ENCODE measurements at regions not wholly inside any gene's neighbourhood (a gene's known extent, or its start where the extent isn't known, plus 50 kb on each side); places are given as distances from the start of the nearest gene placed in this dataset.

DNA sequence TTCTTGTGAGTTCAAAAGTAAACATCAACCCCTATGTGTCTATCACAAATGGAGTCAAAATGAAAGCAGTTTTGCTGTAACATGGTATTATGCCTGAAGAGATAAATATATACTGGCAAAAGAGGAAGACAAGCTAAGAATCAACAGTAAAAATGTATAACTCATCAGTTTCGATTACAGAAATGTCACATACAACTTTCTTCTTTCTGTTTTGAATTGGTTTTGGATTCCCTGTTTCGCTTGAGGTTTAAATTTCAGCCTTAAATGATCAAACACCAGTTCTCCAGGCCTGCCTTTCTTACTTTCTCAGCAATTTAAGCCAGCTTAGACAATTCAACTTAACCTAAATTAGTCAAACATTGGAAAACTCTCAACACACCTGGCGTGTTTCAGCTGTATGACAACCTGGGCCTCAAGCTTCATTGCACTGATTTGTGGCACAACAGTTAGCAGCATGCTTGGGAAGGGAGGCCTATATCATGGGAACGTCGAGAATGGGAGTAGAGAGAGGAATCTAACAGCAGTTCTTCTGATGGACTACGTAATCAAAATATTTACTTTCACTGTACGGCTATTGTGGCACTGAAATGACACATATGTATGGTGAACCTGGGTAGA lies 51.9 kb upstream of the MARCKS start:
- no peaks in the 10 kb centered on the region for H3K9me3 Mint-ChIP-seq (ENCODE audit: low read depth)
- POLR2A ChIA-PET, result interaction anchor here (1.0 kb wide), 1 partner anchor 173 kb away, joined by 4 read pairs; no protein-coding TSS in a partner anchor
- ATAC-seq, result peak; percentile 71

DNA sequence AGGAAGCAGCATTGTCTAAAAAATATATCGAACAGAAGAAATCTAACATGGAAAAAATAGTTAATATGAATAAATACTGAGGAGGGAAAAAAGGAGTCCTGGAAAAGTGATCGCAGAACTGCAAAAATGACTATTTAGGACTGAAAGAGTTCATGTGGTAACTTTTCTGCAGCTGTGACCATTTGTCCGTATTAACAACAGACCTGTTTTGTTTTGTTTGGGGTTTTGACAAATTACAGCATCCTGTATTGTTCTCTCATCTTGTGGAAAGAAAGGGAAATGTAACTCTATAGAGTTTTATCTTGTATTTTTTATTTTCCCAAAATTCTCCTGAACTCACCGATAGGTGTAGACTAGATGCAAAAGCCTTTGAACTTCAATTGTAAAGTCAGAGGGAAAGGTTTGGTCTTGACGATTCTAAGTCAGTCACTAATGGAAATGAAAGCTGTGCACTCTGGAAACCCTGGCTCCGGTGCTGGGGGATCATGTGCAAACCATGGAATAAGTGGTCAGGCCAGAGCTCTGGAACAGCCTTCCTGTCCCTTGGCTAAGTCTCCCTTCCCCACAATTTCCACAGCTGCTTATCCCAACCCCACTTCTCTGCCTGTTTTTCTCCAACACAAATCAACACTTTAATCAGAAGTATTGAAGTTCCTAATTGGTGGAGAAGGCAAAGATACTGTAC lies 51.2 kb upstream of the MARCKS start:
- H3K4me3 Mint-ChIP-seq, result no peak overlapping the region
- H3K27me3 Mint-ChIP-seq, result no peaks in the 10 kb centered on the region
- POLR2A ChIA-PET, result no interaction called here
- no peaks in the 10 kb centered on the region for H3K36me3 Mint-ChIP-seq (ENCODE audit: low read depth)
- H3K4me1 Mint-ChIP-seq, result peaks cover 6% of the 10 kb centered on the region
- DNase-seq, result no peak
- intact Hi-C loops (cut with DNase I, micrococcal nuclease), result loop anchor here in 1 of 2 experiments (5.0 kb wide), 1 partner anchor 174 kb away; no protein-coding TSS in a partner anchor
- H3K27ac Mint-ChIP-seq, result no peak overlapping the region
- ATAC-seq, result no peak
- no peaks in the 10 kb centered on the region for H3K9me3 Mint-ChIP-seq (ENCODE audit: low read depth)
- CTCF ChIA-PET, result no interaction called here

More for the DNA sequence above, 51.9 kb upstream of the MARCKS start:
- H3K27me3 Mint-ChIP-seq, result no peaks in the 10 kb centered on the region
- H3K36me3 Mint-ChIP-seq (ENCODE audit: low read depth), result no peaks in the 10 kb centered on the region
- H3K4me3 Mint-ChIP-seq, result no peak overlapping the region
- CTCF ChIA-PET, result interaction anchor here (0.6 to 1.2 kb wide), 3 partner anchors 17 to 324 kb away, joined by 3 read pairs; no protein-coding TSS in a partner anchor
- intact Hi-C loops (cut with DNase I, micrococcal nuclease), result loop anchor here in 1 of 2 experiments (5.0 kb wide), 1 partner anchor 173 kb away; no protein-coding TSS in a partner anchor
- DNase-seq, result no peak
- H3K4me1 Mint-ChIP-seq, result peaks cover 6% of the 10 kb centered on the region
- H3K27ac Mint-ChIP-seq, result no peak overlapping the region

All from activated CD4-positive, alpha-beta T cell treated with anti-CD3 and anti-CD28 coated beads for 36 hours (primary cell).